ENCODE measurements at regions not wholly inside any gene's neighbourhood (a gene's known extent, or its start where the extent isn't known, plus 50 kb on each side); places are given as distances from the start of the nearest gene placed in this dataset.

DNA sequence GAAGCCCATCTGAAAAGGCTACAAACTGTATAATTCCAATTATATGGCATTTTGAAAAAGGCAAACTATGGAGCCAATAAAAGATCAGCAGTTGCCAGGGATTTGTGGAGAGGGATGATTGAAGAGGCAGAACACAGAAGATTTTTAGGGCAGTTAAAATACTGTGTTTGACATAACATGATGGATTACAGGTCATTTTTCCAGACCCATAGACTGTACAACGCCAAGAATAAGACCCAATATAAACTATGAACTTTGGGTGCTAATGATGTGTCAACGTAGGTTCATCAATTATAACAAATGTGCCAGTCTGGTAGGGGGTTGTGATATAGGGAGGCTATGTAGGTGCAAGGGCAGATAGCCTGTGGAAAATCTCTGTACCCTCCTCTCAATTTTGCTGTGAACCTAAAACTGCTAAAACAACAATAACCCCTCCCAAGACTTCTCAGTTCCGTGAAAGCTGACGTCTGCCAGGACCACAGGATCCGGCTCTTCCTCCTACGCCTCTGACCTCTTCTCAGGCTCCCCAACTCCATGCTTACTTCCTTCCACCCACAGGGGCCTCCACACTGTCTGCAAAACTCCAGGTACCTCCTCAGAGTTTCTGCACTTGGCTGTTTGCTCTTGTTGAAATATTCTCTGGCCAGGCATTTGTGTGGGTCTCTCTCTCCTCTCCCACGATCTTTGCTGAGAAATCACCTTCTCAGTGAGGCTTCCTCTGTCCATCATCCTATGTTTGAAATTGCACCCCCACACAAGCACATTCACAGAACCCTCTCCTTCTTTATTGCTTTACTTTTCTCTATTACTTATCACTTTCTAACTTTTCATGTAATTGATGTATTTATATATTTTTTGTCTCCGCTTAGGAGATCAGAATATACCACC, 131.4 kb downstream of the BBS10 start:
- DNase-seq: no peak

DNA sequence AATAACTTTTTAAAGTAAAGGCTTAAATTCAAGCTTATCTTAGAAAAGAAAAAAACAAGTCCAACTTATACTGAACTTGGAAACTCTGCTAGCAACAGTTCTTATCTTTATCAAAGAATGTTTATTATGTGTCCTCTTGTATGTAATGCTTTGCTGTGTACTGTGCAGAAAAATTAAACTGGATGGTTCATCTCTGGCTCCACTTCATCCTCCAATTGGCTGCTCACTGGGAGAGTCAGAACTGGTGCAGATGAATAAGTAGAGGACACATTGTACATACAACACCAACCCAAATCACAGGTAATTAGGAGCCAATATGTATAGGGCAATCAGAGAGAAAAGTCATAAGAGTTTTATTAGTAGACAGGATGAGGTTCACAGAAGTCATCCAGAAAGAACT, 123.6 kb upstream of the NAP1L1 start:
- no peak for DNase-seq

DNA sequence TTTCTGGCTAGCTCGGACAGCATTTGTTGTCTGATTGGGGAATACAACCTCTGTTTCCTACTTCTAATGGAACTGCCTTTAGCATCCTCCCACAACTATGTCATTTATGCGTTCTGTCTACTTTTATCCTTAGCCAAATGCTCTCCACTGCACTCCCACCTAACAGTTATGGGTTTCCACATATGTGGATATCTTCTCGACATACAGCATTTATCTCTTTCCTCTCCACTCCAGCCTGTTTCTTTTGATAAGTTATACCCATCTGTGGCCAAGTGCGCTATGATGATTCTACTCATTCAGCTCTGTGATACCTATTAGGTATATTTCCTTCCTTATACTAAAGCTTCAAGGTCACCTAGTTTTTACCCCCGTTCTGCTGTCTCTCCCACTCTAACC, 122.2 kb upstream of the NAP1L1 start:
- DNase-seq: no peak

DNA sequence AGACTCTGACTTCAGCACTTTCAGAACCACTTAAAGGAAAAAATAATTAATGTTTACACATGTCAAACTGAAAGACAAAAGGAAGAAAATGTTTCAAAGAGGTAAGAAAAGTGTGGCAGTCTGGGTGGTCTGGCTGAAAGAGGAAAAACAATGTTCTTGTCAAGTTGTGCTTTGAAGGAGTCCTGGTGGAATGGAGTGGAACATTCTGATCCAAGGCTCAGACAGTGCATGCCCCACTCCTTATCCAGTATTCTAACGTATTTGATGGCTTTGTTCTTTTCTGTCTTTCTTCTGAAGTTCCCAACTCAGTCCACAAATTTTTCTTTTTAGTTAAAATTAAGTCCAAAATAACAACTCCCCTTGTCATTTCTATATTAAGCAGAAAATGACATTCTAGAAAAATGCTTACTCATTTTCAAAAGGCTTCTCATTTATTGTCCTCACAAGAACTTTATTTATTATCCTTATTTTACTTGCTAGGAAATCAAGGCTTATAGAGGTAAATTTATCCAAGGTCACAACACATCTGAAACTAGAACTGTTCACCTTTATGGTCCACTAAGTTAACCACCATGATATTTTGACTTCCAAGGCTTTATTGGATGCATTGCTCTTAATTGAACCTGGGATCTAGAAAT, 121.7 kb upstream of the NAP1L1 start:
- no peak for DNase-seq

DNA sequence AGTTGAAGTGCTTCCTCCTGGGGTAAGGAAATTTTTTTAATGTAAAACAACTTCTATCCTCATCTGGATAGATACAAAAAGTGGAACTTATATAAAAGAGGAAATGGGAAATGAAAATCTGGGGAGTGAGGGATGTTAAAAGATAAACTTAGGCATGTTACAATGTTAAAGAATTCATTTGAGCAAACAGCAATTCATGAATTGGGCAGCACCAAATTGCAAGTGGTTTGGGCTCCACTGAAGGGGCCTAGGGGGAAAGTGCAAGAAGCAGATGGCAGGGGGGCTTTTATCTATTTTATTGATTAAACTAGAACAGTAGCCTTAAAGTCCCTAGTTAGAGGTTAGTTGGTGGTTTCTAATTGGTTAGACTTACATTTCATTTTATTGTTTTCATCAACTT, 118.1 kb upstream of the NAP1L1 start:
- DNase-seq: no peak

DNA sequence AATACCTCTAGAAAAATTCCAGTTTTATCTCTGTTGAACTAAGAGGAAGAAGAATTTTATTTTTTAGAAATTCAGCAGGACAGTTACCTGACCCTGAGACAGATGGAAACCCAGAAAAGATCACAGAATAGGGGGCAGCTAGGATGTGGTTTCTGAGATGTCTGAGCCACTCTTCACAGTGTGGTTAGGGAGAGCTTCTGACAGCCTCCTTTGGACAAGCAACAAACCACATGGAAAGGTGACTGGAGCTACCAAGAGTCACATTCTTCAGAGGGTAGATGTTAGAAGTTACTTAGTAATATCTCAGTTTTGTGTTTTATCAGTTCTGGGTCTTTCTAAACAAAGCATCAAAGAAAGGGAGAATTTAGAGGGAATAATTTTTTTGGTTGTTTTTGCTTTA, 117.3 kb upstream of the NAP1L1 start:
- no peak for DNase-seq

DNA sequence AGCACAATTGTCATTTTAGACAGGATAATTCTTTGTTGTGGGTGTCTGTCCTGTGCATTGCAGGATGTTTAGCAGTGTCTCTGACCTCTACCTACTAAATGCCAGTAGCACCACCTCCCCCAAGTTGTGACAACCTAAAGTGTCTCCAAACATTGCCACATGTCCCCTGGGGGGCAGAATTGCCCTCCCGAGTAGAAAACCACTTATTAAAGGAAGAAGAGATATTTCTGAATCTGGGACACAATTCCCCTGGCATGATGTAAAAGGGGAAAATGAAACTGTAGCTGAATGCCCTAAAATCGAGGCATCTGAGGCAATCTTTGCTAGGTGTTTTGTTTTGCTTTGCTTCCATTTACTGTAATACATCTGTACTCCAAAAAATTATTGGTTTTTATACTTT, 116.8 kb upstream of the NAP1L1 start:
- DNase-seq: no peak

DNA sequence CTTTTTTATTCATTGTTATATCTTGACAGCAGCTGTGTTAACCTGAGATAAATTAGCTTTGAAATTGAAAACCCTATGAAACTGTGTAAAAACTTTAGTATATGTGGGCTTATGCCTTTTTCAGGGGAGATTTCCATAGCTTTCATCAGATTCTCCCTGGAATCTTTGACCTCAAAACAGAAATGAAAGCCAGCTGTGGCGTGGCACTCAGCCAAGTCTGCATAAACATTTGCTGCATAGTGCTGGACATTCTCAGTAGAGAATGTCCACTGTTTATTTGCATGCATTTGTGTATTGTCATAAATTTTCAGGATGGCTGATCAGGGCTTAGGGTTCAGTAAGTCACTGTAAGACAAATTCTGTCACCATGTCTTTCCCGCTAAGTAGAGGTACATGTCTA, 115.3 kb upstream of the NAP1L1 start:
- no peak for DNase-seq

DNA sequence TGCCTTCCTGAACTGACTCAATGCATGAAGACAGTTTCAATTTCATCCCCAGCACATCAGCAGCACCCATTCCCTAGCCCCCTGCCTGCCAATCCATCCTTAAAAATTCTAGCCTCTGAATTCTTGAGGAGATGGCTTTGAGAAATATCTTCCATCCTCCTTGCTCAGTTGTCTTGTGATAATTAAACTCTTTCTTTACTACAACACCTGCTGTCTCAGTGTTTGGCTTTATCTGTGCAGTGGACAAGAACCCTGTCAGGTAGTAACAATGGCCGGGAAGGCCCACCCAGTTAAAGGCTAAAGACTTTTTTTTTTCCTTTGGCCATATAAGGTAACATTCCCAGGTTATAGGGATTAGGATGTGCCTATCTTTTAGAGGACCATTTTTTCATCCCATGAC, 114.4 kb upstream of the NAP1L1 start:
- DNase-seq: no peak

DNA sequence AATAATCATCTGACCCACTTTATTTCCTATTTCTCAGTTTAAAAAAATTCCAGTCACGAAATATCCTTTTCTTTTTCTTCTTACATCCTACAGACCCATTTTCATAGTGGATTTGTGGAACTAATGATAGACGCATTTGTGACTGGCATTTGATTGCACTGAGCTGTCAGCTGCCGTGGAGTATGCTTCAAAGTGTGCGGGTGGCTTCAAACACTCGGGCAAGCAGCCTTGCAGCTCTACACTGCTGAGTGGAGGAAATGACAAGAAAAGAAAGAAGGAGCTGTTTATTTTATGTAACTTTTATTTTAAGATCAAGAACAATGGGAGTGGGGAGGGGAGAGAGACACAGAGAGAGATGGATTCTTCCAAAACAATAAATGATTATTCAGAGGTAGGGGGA, 112.8 kb upstream of the NAP1L1 start:
- DNase-seq: no peak

DNA sequence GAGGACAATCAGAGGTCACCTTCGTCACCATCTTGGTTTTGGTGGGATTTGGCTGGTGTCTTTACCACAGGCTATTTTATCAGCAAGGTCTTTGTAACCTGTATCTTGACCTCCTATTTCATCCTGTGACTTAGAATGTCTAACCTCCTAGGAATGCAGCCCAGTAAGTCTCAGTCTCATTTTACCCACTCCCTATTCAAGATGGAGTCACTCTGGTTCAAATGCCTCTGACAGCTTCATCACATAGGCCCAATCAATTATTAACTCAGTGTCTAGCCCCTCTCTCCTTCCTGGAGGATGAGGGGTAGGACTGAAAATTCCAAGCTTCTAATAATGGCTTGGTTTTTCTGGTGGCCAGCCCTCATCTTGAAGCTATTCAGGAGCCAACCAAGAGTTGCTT, 111.4 kb upstream of the NAP1L1 start:
- DNase-seq: no peak

DNA sequence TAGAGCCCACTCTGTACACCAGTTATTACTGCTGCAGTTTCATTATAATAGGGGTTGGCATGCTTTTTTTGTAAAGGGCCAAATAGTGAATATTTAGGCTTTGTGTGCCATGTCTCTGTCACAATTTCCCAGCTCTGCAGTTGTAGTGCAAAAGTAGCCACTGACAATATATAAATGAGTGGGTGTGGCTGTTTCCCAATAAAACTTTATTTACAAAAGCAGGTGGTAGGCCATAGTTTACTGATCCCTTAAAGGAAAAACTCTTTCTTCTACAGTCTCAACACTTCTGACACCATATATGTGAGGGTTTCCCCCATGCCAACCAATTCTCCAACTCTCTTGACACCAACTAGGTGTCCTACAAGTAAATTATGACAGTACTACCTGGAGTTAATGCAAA, 110.2 kb upstream of the NAP1L1 start:
- DNase-seq: no peak

DNA sequence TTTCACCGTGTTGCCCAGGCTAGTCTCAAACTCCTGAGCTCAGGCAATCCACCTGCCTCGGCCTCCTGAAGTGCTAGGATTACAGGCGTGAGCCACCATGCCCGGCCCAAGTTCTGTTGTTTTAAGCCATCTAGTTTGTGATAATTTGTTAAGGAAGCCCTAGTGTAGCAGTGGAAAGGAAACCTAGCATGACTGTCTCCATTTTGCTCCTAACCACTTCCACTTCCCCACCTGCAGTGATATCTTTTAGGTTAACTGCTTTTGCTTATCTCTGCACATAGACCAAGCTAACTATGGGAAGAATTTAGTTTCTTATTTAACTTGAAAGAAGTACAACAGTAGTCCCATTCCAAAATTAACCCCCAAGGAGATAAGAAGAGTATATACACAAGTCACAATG, 109.5 kb upstream of the NAP1L1 start:
- no peak for DNase-seq

DNA sequence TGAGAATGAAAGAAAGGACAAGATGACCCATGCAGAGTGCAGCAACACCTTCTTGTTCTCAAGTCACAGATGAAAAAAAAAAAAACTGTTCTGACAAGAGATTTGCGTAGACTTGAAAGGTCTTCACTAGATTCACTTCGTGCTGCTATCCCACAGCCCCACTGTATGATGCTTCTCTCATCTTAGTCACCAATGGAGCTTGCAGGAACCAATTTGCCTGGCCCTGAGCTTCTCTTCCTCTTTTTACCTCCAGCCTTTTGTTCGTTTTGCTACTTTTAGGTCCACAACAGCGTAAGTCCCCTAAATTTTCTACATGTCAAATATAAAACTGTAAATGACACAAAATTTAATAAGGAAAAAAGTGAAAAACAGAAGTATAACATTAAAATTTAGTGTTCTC, 107.9 kb upstream of the NAP1L1 start:
- no peak for DNase-seq

DNA sequence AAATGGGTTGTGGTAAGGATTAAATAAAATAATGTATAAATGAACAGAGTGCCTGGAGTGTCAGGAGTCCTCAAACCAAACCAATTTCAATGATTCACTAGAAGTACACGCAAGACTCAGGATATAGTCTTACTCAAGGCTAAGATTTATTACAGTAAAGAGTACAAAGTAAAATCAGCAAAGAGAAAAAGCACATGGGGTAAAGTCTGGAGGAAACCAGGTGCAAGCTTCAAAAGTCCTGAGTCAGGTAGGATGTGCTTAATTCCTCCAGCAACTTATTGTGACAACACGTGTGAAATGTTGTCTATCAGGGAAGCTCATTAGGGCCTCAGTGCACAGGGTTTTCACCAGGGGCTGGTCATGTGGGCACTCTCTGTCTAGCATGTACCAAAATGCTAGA, 105.8 kb upstream of the NAP1L1 start:
- no peak for DNase-seq

DNA sequence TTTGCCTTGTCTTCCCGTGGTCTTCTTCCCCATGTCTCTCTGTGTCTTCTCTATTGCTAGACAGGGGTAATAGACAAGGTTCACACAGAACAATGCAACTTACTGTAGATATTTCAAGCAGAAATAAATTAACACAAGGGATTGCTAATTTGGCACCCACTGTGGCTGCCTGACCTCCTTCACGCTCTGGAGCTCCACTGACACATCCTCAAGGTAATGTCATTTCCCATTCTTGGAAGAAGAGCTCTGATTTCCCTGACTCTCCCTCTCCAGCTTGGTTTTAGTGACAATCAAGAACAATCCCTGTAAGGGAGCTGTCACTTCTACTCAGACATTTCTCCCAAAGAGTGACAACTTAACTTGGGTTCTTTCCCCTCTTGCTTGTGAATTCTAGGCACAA, 105.4 kb upstream of the NAP1L1 start:
- no peak for DNase-seq

DNA sequence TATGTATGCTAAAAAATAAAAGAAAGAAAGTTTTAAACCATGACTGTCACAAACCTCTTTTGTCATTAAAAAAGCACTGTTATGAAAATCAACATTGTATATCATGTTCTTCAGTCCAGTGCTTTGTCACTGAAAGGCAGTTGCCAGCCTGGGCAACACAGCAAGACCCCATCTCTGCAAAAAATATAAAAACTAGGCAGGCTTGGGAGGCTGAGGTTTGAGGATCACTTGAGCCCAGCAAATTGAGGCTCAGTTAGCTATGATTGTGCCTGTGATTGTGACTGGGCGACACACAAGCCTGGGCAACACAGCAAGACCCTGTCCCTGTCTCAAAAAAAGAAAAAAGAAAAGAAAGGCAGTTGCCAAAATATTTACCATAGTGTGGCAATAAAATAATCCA, 102.7 kb upstream of the NAP1L1 start:
- DNase-seq: no peak

DNA sequence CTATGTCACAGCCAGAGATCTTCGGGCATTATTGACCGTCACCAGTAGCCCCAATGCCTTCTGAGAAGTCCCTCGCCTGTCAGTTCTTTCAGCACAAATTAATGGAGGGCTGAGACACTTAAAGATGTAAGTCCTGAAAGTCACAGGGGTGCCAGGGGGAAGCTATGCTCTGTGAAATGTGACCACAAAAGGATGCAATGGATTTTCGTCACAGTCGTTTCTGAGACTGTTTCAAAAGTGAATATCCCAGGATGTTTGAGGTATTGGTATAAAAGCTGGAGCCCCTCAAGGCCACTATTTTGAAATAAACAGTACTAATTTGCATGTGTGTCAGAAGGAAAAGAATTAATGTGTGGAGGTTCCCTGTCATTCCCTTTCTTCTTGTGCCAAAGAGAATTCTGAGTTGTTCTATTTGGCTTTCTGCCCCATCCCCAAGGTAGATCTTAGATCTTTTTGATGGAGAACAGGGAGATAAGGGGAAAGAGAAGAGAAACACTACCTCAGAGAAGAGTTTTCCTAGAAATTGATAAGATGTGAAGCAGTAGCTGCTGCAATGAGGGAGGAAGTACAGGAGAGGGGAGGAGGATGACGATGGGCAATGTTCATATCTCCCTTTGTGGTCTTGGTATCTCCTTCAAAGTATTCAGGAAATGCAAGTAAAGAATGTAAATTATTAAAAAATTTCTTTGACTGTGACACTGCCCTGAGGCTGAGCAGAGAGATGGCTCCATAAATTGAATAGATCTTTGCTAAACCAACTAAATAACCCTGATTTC, 101.8 kb upstream of the NAP1L1 start:
- DNase-seq: no peak

DNA sequence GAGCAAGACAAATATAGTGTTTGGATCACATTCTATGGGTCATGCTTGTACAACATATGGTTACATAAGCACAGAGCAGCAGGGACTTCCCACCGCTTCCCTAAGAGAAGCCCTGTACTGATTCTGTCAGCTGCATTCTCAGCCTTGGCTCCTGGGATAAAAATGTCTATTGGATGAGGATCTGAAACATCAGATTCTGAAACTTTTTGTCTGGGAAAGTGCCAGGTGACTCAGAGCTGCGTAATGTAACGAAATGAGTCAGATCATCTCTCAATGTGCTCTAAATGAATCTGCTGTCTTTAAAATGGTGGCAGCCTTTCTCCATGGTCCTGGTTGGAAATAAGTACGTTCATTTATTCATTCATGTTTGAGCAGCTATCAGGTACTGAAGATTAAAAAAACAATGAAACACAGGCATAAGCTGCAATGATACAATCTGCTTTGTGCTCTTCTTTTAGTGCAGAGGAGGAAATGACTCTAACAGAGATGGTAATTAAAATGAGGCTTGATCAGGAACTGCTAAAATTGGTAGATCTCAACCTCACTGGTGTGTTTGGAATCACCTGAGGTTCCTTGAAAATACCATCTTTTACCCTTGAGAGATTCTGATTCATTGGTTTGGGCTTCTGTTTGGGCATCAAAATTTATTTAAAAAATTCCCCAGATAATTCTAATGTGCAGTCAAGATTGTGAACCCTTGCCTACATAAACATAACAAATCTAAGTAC, 99.1 kb upstream of the NAP1L1 start:
- no peak for DNase-seq

DNA sequence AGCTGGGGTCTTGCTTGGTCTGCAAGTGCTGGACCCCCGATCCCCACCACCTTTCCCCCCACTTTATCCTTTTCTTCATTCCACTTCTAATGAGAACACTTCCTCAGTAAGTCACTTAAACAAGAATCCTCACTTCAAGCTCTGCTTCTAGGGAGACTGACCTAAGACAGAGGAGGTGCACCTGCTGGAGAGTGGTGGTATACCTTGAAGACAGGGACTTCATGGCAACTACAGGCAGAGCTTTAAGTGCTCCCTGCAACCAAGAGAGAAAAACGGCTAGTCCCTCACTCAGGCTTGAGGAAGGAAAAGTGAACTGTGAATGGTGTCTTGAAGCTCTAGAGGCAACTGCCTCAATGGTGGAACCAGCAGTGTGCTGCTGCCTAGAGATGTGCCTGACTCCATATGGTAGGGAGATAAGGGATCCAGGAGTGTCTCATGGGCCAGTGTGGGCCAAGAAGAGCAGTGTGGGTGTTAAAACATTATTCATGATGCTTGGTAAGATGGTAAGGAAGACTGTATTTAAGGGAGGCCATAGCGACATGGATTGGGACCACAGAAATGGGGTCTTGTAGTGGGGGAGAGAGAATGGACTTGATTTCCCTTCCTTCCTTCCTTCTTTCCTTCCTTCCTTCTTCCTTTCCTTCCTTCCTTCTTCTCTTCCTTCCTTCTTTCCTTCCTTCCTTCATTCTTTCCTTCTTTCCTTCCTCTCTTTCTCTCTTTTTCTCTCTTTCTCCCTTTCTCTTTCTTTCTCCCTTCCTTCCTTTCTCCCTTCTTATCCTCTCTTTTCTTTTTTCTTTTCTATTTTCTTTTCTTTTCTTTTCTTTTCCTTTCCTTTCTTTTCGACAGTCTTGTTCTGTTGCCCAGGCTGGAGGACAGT, 96.2 kb upstream of the NAP1L1 start:
- DNase-seq: no peak

DNA sequence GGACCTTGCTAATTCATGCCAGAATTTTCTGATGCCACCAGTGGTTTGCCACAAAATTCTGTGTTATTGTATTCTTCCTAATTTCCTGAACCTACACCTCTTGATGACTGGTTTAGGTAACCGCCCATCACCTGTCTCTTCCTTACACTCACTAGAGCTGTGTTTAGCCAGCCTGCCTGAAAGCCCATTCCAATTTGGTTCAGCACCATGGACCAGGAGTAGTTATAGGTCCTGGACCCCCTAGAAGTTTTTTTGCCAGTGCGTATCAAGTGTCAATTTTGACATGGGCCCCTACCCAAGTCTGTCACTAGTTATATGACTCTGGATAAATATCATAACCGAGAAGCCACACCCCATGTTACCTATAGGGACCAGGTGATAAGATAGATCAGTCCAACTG, 94.0 kb upstream of the NAP1L1 start:
- DNase-seq: no peak

DNA sequence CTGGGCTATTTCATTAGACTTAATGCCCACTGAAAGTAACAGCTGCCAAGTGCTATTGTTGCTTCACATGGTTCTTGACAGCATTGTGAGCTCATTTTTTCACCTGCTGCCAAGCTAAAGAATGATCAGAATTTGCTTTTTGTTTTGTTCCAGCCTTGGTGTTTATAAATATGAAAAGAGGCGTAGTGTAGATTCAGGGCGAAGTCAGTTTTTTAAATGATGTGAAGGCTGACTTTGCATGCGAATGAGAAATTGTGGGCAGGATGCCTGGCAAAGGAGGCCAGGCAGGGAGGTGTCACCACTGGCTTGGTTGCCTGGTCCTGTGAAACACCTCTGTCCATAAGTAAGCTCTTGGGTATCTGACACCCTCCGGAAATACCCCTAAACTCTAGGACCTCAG, 93.3 kb upstream of the NAP1L1 start:
- DNase-seq: no peak

Data from effector CD4-positive, alpha-beta T cell (primary cell).